ENCODE measurements at regions not wholly inside any gene's neighbourhood (a gene's known extent, or its start where the extent isn't known, plus 50 kb on each side); places are given as distances from the start of the nearest gene placed in this dataset.

DNA sequence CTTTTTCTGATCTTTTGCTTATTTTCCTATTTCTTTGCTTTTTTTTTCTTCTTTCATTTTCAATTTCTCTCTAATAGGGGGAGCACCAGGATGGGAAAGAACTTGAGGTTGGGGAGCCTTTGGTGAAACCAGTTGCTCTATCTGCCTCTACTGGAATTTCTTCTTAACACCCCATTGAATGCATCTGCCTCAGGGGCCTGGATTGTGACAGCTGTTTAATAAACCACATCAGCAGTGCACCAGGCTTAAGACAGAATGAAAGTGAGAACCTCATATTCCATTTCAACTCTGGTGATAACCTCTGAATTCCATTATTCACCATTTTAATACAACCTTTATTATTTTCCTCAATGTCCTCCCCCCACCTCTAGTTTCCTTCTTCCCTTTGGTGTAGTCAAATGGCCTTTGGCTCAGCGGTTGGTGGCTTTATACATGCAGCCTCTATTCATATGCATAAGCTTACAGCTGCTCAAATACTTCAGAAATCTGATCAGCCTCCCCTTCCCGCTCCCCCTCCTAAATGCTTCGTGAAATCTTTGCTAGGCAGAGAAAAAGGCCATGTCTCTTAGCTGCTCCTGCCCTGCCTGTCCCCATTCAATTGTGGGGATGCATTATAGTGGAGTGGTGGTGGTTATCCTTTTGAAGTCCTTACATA lies 537.3 kb upstream of the PLXNA2 start:
- no peak for TF ChIP-seq EP300 (IDR thresholded peaks at IDR 0.05)
- TF ChIP-seq, protein P1, sequence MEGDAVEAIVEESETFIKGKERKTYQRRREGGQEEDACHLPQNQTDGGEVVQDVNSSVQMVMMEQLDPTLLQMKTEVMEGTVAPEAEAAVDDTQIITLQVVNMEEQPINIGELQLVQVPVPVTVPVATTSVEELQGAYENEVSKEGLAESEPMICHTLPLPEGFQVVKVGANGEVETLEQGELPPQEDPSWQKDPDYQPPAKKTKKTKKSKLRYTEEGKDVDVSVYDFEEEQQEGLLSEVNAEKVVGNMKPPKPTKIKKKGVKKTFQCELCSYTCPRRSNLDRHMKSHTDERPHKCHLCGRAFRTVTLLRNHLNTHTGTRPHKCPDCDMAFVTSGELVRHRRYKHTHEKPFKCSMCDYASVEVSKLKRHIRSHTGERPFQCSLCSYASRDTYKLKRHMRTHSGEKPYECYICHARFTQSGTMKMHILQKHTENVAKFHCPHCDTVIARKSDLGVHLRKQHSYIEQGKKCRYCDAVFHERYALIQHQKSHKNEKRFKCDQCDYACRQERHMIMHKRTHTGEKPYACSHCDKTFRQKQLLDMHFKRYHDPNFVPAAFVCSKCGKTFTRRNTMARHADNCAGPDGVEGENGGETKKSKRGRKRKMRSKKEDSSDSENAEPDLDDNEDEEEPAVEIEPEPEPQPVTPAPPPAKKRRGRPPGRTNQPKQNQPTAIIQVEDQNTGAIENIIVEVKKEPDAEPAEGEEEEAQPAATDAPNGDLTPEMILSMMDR (IDR thresholded peaks at IDR 0.05) = no peak
- TF ChIP-seq POLR2AphosphoS5 (IDR thresholded peaks at IDR 0.05) = no peak
